Peyer's patch (tissue), 4 donors: ENCODE measurements at regions not wholly inside any gene's neighbourhood (a gene's known extent, or its start where the extent isn't known, plus 50 kb on each side); places are given as distances from the start of the nearest gene placed in this dataset.

Experiments
- CTCF ChIP-seq, 6 experiments: fragments of 450-650 bp in 4 of 6; fragments of 200-600 bp in 2 of 6; sonication (generic) in 1 of 6; IDR thresholded peaks; one replicate each; pipeline ENCODE4 v1.5.1; 2017 to 2019; ENCODE audit warnings: antibody characterized with exemption in 6 of 6, mild to moderate bottlenecking in 3 of 6, moderate library complexity in 1 of 6
- POLR2A ChIP-seq, 2 donors: fragments of 450-650 bp; IDR thresholded peaks; one replicate each; pipeline ENCODE4 v1.5.1; 2017; ENCODE audit warnings: antibody characterized with exemption in 2 of 2, mild to moderate bottlenecking in 2 of 2, moderate library complexity in 2 of 2

GRCh38 chr2:220300806-220301205 is 673.4 kb downstream of the SLC4A3 start:
- TF ChIP-seq CTCF (IDR thresholded peaks at IDR 0.05) = no peak
- no peak for TF ChIP-seq POLR2A (IDR thresholded peaks at IDR 0.05)
